ENCODE measurements at regions not wholly inside any gene's neighbourhood (a gene's known extent, or its start where the extent isn't known, plus 50 kb on each side); places are given as distances from the start of the nearest gene placed in this dataset.

DNA sequence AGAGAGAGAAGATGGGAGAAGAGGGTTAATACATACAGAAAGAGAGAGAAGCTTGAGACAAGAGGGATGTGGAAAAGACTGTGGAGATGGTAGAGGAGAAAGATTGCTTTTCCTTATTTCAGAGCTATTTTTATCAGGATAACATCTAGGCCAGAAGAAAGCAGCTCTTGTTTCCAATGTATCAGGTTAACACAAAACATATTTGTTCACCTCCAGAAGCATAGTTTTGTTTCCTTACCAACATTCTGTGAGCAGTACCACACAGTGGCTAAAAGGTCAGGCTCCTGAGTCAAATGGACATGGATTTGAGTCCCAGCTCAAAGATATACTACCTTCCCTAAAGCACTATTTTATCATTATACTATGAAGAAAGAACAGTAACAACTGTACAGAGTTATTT is 185.5 kb downstream of the DUSP10 start:
- TF ChIP-seq, protein P1, sequence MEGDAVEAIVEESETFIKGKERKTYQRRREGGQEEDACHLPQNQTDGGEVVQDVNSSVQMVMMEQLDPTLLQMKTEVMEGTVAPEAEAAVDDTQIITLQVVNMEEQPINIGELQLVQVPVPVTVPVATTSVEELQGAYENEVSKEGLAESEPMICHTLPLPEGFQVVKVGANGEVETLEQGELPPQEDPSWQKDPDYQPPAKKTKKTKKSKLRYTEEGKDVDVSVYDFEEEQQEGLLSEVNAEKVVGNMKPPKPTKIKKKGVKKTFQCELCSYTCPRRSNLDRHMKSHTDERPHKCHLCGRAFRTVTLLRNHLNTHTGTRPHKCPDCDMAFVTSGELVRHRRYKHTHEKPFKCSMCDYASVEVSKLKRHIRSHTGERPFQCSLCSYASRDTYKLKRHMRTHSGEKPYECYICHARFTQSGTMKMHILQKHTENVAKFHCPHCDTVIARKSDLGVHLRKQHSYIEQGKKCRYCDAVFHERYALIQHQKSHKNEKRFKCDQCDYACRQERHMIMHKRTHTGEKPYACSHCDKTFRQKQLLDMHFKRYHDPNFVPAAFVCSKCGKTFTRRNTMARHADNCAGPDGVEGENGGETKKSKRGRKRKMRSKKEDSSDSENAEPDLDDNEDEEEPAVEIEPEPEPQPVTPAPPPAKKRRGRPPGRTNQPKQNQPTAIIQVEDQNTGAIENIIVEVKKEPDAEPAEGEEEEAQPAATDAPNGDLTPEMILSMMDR (IDR thresholded peaks at IDR 0.05; ENCODE audit: low read depth, low read length) = no peak
- no peak for DNase-seq (ENCODE audit: low read depth, low spot score)
- H3K4me3 ChIP-seq (ENCODE audit: low read depth, low read length) = no peak overlapping the region
- in situ Hi-C loops (cut with HindIII; ENCODE audit: low sequenced_read_pairs) = no loop called here

DNA sequence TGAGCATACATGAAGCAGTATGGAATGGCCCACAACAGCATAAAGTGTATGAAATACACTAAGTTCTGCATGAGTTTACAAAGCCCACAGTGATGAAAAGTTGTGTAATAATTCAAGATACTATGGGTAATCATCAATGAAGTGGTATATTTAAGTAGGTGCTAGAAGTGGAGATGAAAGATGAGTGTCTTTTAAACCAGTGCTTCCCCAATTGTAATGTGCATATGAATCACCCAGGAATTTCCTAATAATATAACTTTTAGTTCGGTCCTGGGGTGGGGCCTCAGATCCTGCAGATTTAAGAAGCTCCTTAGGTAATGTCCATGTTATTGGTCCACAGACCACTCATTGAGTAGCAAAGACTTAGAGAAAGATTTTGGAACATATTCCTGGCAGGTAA is 184.9 kb downstream of the DUSP10 start:
- DNase-seq (ENCODE audit: low read depth, low spot score) = no peak
- TF ChIP-seq, protein P1 (IDR thresholded peaks at IDR 0.05; ENCODE audit: low read depth, low read length) = no peak
- in situ Hi-C loops (cut with HindIII; ENCODE audit: low sequenced_read_pairs) = no loop called here
- H3K4me3 ChIP-seq (ENCODE audit: low read depth, low read length) = no peak overlapping the region

DNA sequence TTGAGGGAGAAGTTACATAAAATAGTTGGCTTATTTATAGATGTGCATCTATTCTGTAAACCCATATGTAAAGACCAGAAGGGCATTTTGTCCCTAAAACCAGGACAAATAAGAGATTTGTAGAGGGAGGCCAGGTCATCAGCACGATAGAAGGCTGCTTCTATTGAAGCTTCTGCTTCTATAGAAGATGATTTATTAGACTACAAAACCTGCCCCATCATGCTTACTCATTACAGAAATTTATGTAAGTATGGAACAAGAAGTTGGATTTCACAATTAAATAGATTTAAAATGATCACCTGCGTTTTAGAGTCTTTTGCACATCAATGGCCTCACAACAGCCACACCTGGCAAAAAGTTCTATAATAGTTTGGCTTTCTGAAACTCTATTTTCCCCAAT is 183.5 kb downstream of the DUSP10 start:
- DNase-seq (ENCODE audit: low read depth, low spot score) = no peak
- no peak overlapping the region for H3K4me3 ChIP-seq (ENCODE audit: low read depth, low read length)
- in situ Hi-C loops (cut with HindIII; ENCODE audit: low sequenced_read_pairs) = no loop called here
- TF ChIP-seq, protein P1 (IDR thresholded peaks at IDR 0.05; ENCODE audit: low read depth, low read length) = no peak

DNA sequence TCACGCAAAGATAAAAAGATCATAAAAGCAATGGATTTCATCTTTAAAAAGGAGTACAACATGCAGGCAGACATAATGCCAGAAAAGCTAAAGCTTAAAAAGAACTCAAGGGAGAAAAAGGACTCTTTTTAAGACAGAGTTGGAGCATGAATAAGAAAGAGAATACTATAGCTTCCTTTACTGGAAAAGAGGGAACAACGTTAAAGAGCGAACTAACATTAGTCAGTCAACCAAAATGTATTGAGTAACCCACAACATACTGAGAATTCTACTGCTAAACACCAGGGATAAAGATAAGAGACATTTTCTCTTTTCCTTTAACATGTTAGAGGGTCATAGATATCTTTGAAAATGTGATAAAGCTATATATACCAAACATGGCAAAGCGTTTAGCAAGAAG is 182.0 kb downstream of the DUSP10 start:
- TF ChIP-seq, protein P1 (IDR thresholded peaks at IDR 0.05; ENCODE audit: low read depth, low read length) = no peak
- DNase-seq (ENCODE audit: low read depth, low spot score) = no peak
- no peak overlapping the region for H3K4me3 ChIP-seq (ENCODE audit: low read depth, low read length)
- in situ Hi-C loops (cut with HindIII; ENCODE audit: low sequenced_read_pairs) = no loop called here

DNA sequence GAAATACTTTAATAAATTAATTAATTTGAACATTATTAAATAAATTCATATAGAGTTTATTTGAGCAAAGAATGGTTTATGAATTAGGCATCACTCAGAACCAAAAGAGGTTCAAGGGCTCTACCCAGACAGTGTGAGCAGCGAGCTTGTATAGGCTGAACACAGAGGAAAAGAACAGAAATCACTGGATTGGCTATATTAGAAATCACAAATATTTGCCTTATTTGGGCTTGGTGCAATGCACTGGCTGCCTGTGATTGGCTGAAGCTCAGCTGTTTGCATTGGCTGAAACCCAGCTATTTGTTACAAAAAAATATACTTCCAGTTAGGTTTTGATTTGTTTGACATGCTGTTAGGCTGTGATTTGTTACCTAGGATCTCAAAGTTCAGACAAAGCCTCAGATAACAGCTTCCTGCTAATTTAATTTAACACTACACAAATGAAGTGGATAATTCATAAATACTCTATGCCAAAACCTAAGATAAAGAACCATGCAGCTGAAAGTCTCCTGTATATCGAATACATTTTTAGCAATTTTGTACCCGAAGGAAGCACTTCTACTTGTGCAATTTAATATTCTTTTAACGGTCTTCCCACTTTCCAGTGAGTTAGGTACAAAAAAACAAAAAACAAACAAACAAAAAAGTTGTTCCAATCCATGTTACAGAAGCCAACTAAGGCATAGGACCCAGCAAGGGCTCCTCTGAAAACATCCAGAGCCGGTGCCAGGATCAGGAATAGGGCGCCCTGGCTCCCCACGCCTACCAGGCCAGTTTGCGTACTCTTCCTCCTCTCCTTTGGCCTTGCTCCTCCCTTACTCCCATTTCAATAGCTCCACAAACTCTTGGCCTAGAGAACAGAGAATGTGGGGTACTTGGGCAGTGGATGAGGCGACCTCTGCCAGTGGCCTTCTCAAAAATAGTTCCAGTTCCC is 179.1 kb downstream of the DUSP10 start:
- TF ChIP-seq, protein P1 (IDR thresholded peaks at IDR 0.05; ENCODE audit: low read depth, low read length) = no peak
- in situ Hi-C loops (cut with HindIII; ENCODE audit: low sequenced_read_pairs) = no loop called here
- H3K4me3 ChIP-seq (ENCODE audit: low read depth, low read length) = no peak overlapping the region
- no peak for DNase-seq (ENCODE audit: low read depth, low spot score)

DNA sequence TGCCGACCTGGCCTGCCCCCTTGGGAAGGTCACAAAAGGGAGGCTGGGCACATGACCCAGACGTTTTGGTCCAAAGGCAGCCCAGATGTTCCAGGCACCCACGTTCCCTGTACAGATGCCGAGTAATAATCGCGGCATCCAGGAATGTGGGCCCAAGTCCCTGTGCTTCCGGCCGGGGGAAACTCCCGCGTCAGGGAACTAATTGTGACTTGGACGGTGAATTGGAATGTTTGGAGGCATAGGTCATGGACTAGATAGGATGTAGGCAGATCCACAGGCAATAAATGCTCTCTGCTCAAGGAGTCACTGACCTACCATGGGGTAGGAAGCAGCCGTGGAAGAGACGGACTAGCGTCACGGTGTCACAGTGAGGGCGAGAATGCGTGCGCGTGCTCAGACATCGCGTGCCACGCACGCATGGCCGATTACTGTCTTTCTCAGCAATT is 178.4 kb downstream of the DUSP10 start:
- H3K4me3 ChIP-seq (ENCODE audit: low read depth, low read length) = no peak overlapping the region
- in situ Hi-C loops (cut with HindIII; ENCODE audit: low sequenced_read_pairs) = no loop called here
- DNase-seq (ENCODE audit: low read depth, low spot score) = no peak
- TF ChIP-seq, protein P1 (IDR thresholded peaks at IDR 0.05; ENCODE audit: low read depth, low read length) = no peak

Measured in astrocyte of the spinal cord (primary cell).